Thoracic aorta (tissue), 2 donors: ENCODE measurements at regions not wholly inside any gene's neighbourhood (a gene's known extent, or its start where the extent isn't known, plus 50 kb on each side); places are given as distances from the start of the nearest gene placed in this dataset.

ENCODE experiments used
- ATAC-seq: fragments of 150-250 bp; one replicate; pipeline ENCODE4 v1.8.0; 2017; ENCODE audit warnings: low read depth; ENCODE audit not compliant: insufficient number of reproducible peaks, low FRiP score
- DNase-seq: peaks from one replicate; pipeline ENCODE4 v3.0.0-alpha.2; 2020; ENCODE audit warnings: low spot score
- H3K27ac ChIP-seq, 2 donors: fragments of 200-600 bp; sonication (generic); 1 replicate in 1 of 2; 2 replicates in 1 of 2; pipeline ENCODE4 v1.5.1; 2016; ENCODE audit warnings: mild to moderate bottlenecking in 2 of 2, moderate library complexity in 2 of 2
- H3K27me3 ChIP-seq: fragments of 200-600 bp; sonication (generic); replicated peaks from 2 replicates; pipeline ENCODE4 v1.6.0; 2016; ENCODE audit warnings: mild to moderate bottlenecking; ENCODE audit not compliant: insufficient read depth
- H3K36me3 ChIP-seq: fragments of 200-600 bp; sonication (generic); one replicate; pipeline ENCODE4 v1.5.1; 2016
- H3K4me1 ChIP-seq, 2 donors: fragments of 200-600 bp; sonication (generic); 1 replicate in 1 of 2; 2 replicates in 1 of 2; pipeline versions ENCODE4 v1.5.1 to v1.6.0; 2016; ENCODE audit warnings: low read depth in 2 of 2, mild to moderate bottlenecking in 1 of 2; ENCODE audit not compliant: control insufficient read depth in 1 of 2
- H3K4me3 ChIP-seq: fragments of 200-600 bp; sonication (generic); 2 replicates; pipeline ENCODE4 v1.5.1; 2016; ENCODE audit warnings: mild to moderate bottlenecking
- H3K9me3 ChIP-seq: fragments of 200-600 bp; sonication (generic); 2 replicates; pipeline ENCODE4 v1.5.1; 2016
- TF ChIP-seq, protein P1 (sequence below): fragments of 200-600 bp; sonication (generic); IDR thresholded peaks from one replicate; pipeline ENCODE4 v1.5.1; 2019; ENCODE audit warnings: antibody characterized with exemption

DNA sequence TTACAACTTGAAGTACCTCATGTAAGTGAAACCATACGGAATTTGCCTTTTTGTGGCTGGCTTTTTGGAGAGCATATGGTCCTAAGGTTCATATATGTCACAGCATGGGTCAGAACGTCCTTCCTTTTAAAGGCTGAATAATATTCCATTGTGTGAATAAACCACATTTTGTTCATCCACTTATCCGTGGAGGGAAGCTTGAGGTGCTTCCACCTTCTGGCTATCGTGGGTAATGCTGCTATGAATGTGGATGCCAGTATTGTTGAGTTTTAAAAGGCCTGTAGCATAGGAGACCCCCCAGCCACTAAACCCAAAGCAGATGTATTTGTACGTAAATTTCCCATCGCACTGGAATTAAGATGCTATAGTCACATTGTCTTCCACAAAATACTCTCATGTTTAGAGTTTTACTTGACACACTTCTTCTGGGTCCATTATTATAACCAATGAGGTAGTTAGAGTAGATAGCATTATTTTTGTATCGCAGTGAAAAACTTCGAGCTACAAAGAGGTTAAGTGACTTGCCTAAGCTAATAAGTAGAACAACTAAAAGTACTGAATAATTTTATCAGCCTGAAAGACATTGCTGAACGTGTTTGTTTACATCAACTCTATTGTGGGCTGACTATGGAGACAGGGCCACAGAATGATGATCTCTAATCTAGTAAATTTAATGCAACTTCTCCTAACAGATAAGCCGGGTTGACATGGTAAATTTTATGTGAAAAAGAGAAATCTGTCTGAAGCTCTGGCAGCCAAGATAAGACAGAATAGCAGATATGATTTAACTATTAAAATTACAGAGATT, 183.0 kb upstream of the CTBP2 start:
- Histone ChIP-seq H3K27ac (no peak overlapping the region), H3K4me1 (no peaks in the 10 kb centered on the region), H3K36me3 (no peaks in the 10 kb centered on the region), H3K9me3 (no peaks in the 10 kb centered on the region), H3K4me3 (no peak overlapping the region), H3K27me3 (no peaks in the 10 kb centered on the region)
- ATAC-seq (no peak), DNase-seq (no peak)
- TF ChIP-seq, protein P1, sequence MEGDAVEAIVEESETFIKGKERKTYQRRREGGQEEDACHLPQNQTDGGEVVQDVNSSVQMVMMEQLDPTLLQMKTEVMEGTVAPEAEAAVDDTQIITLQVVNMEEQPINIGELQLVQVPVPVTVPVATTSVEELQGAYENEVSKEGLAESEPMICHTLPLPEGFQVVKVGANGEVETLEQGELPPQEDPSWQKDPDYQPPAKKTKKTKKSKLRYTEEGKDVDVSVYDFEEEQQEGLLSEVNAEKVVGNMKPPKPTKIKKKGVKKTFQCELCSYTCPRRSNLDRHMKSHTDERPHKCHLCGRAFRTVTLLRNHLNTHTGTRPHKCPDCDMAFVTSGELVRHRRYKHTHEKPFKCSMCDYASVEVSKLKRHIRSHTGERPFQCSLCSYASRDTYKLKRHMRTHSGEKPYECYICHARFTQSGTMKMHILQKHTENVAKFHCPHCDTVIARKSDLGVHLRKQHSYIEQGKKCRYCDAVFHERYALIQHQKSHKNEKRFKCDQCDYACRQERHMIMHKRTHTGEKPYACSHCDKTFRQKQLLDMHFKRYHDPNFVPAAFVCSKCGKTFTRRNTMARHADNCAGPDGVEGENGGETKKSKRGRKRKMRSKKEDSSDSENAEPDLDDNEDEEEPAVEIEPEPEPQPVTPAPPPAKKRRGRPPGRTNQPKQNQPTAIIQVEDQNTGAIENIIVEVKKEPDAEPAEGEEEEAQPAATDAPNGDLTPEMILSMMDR, result peak; percentile 51

DNA sequence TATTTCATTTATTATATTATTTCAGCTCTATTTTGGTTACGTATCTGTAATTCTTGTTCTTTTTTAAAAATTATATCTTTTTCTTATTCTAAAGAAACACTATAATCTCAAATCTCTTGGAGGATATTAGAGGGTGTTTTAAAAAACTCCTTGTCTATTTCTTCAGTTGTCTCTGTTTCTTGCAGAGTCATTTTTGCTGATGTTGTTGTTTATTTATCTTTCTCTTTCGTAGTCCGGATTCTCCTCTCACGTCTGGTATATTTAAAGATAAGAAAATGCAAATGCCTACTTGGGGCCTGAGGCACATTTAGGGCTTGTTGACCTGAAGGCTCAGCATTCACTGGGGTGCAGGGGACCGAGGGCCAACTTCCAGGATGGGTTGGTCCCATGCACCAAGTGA, 181.2 kb upstream of the CTBP2 start:
- H3K9me3 ChIP-seq, result no peaks in the 10 kb centered on the region
- H3K4me3 ChIP-seq, result no peak overlapping the region
- H3K4me1 ChIP-seq, result no peaks in the 10 kb centered on the region
- H3K27me3 ChIP-seq, result no peaks in the 10 kb centered on the region
- TF ChIP-seq, protein P1, result no peak
- no peaks in the 10 kb centered on the region for H3K36me3 ChIP-seq
- no peak for DNase-seq
- ATAC-seq, result no peak
- no peak overlapping the region for H3K27ac ChIP-seq

DNA sequence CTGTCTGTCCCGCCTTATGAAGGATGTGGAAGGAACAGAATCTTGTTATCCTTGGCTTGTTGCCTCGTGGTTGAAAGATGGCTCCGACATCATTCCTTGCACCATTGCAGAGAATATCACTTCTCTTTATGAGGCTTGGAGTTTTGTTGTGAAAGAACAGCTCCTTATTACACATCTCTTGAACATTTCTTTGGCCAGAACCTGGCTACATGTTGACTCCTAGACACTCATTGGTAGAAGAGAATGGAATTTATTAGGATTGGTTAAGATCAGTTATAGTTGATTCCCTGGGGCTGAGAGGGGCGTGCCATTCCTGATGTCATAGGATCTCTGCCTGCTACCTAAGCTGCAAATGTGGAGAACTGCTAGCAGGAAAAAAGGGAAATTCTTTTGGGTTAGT, 180.5 kb upstream of the CTBP2 start:
- H3K4me1 ChIP-seq, result no peaks in the 10 kb centered on the region
- TF ChIP-seq, protein P1, result no peak
- no peak for ATAC-seq
- no peak overlapping the region for H3K27ac ChIP-seq
- H3K4me3 ChIP-seq, result no peak overlapping the region
- no peaks in the 10 kb centered on the region for H3K36me3 ChIP-seq
- DNase-seq, result no peak
- no peaks in the 10 kb centered on the region for H3K9me3 ChIP-seq
- no peaks in the 10 kb centered on the region for H3K27me3 ChIP-seq

DNA sequence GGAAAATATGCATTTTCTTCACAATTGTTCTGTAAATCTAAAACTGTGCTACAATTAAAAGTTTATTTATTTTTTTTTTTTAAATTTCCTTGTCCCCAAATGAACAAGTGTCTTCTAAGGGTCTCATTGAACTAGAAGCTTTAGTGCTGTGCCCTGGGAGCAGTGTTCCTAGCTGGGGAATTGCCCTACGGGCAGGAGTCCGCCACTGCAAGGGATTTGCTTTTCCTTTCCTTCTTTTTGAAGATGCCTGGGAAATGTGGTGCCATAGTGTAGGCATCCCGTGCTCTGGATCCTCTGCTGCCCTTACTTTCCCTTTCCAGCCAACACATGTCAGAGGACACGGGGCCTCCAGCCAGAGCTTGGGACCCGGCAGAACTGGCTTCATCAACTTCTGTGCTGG, 177.1 kb upstream of the CTBP2 start:
- ATAC-seq (no peak), DNase-seq (no peak)
- Histone ChIP-seq H3K27ac (no peak overlapping the region), H3K4me3 (no peak overlapping the region), H3K9me3 (no peaks in the 10 kb centered on the region), H3K4me1 (no peaks in the 10 kb centered on the region), H3K36me3 (no peaks in the 10 kb centered on the region), H3K27me3 (no peaks in the 10 kb centered on the region)
- TF ChIP-seq, protein P1, result no peak

DNA sequence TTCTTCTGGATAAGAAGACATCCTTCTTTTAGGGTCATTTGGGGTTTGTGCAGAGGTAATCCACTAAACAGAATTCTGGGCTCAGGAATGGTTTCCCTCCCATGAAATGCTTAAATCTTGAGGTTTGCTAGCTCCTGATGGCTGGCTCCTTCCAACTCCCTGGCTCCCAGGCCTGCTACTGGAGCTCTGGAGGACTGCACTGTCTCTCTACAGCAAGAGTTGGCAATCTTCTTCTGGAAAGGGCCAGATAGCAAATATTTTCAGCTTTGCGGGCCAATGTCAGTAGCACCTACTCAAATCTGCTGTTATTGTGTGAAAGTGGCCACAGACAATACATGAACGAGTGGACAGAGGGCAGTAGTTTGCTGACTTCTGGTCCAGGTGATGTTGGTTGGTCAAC, 174.2 kb upstream of the CTBP2 start:
- Histone ChIP-seq H3K4me1 (no peaks in the 10 kb centered on the region), H3K9me3 (no peaks in the 10 kb centered on the region), H3K27ac (no peak overlapping the region), H3K36me3 (no peaks in the 10 kb centered on the region), H3K4me3 (no peak overlapping the region), H3K27me3 (no peaks in the 10 kb centered on the region)
- DNase-seq (no peak), ATAC-seq (no peak)
- TF ChIP-seq, protein P1, result no peak
